IPS-18c (cell line): ENCODE measurements at regions not wholly inside any gene's neighbourhood (a gene's known extent, or its start where the extent isn't known, plus 50 kb on each side); places are given as distances from the start of the nearest gene placed in this dataset.

Experiments
- H3K4me3 ChIP-seq: 2 replicates; pipeline ENCODE4 v1.7.0; 2013; ENCODE audit warnings: low read depth, mild to moderate bottlenecking, low read length, moderate library complexity; ENCODE audit not compliant: insufficient read depth
- H3K9me3 ChIP-seq: one replicate; pipeline ENCODE4 v1.6.1; 2013; ENCODE audit warnings: mild to moderate bottlenecking, low read length, moderate library complexity; ENCODE audit not compliant: control insufficient read depth, insufficient read depth

DNA sequence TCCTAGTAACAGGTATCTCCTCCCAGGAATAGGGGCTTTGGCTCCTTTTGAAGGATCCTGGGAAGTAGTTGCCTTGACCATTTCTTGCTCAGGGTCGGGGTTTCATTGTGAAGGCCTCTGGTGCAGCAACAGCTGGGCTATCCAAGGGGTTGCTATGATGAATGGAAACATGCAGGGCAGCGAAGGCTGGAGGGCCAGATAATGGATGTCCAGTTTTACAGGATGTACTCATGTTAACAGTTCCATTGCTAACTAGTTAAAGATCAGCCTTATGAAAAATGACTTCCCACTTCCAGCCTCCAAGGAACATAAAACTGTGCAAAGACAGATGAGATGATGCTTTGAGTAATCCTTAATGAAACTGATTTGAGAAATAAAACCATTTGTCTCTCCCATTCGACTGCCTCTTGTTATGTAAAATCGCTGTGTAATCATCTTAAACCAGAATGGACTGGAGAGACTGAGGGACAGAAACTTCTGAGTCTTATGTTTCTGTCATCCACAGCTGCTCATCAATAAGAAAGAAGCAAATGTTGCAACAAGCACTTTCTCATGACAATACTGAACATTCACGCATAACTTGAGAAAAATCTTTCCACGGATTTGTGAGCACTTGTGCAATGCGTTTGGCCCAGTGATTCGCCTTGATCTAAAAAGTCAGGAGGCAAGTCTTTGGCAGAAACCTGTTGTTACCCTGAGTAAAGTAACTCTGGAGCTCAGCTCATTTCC is 473.5 kb upstream of the RGMA start:
- Histone ChIP-seq H3K9me3 (no peaks in the 10 kb centered on the region), H3K4me3 (no peak overlapping the region)

DNA sequence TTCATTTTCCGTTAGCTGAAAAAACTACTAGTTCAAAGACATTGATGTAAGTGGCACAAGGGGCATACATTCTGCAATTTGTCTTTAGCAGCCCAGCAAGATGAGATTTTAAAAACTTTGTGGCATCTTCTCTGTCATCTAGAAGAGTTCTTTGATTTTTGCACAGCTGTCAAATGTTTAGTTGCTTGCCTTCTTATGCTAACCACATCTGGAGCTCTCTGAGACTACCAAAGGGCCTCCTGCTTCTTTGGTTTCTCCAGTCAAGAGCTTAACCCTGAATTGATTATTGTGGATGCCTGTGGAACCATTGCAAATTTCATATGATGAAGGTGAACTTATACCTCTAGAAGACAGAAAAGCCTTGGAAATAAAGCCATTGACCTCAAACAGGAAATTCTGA is 468.7 kb upstream of the RGMA start:
- no peaks in the 10 kb centered on the region for H3K9me3 ChIP-seq
- no peak overlapping the region for H3K4me3 ChIP-seq

DNA sequence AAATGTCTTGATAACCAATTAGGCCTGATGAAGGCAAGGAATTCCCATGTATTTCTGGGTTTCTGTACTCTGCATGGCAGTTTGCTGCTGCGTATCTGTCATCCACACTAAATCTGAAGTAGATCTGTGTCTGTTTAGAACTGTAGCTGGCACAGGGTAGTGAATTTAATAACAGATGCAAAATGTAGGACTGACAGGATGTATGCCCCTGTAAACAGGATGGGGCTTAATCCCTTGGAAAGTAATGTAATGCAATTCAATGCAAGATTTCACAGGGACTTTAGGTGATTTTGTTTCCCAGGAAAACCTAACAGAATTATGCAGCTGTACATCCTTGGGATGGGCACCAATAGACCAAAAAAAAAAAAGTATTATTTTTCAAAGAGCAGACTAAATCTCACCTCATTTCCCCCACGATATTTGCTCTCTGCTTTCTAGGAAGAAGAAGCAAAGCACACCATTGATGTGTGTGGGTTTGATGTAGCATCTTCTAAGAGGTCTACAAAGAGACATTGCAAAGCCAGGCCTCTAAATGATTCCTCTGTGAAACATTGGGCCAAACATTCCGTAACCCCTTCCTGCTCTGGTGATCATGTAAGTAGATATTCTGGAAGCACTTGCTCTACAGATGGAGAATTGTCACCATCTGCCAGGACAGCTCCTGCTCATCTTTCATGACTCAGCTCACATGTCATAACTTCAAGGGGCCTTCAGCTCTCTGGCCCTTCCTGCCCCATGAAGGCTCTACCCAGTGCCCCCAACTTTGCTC is 464.3 kb upstream of the RGMA start:
- peaks cover 3% of the 10 kb centered on the region for H3K9me3 ChIP-seq
- no peak overlapping the region for H3K4me3 ChIP-seq

DNA sequence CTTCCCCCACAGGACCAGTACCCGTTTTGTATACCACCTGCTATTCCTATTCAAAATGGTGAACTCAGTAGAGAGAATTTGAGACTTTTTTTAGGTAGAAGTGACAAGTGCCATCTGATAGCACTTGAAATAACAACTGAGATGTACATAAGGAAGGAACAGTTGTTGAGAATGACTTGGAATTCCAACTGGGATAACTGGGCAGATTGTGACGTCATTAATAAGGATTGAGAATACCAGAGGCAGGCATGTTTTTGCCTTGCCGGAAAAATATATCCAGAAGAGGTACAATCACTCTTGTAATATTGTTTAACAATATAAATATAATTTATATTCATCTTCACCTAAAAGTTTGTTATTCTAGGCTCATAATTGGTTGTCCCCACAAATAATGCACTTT is 454.1 kb upstream of the RGMA start:
- H3K4me3 ChIP-seq, result no peak overlapping the region

DNA sequence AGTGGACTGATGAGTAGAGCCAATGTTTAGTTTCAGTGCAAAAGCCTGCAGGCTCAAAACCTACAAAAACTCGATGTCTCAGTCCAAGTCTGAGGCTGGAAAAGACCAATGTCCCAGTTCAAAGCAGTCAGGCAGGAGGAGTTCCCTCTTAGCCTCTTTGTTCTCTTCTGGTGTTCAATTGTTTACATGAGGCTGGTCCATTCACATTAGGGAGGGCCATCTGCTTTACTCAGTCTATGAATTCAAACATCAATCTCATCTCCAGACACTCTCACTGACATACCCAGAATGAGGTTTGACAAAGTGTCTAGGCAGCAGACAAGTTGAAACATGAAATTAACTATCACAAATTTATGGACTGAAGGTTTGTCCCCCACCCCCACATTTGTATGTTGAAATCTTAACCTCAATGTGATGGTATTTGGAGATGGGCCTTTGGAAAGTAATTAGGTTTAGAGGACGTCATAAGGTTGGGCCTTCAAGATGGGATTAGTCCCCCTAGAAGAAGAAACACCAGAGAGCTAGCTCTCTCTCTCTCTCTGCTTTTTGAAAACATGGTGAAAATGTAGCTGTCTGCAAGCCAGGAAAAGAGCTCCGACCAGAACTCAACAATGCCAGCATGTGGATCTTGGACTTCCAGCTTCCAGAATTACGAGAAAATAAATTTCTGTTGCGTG is 438.5 kb upstream of the RGMA start:
- H3K9me3 ChIP-seq, result no peaks in the 10 kb centered on the region
- H3K4me3 ChIP-seq, result no peak overlapping the region

More for the DNA sequence above, 454.1 kb upstream of the RGMA start:
- no peaks in the 10 kb centered on the region for H3K9me3 ChIP-seq

DNA sequence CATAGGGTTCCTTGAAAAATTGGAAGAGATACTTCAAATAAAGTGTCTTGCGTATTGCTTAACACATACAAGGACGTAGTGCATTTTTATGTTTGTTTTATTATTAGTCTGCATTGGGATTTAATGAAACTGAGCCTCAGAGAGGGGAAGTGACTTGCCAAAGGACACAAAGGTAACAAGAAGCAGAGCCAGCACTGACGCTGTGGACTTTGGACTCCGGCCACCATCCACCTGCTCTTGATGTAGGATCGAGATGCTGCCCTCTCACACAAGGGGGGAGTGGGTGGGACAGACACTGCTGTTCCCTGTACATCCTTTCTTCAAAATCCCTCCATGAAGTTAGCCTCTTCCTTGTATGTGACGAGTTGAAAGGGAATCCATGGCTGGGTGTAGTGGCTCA is 435.4 kb upstream of the RGMA start:
- no peaks in the 10 kb centered on the region for H3K9me3 ChIP-seq
- H3K4me3 ChIP-seq, result no peak overlapping the region

DNA sequence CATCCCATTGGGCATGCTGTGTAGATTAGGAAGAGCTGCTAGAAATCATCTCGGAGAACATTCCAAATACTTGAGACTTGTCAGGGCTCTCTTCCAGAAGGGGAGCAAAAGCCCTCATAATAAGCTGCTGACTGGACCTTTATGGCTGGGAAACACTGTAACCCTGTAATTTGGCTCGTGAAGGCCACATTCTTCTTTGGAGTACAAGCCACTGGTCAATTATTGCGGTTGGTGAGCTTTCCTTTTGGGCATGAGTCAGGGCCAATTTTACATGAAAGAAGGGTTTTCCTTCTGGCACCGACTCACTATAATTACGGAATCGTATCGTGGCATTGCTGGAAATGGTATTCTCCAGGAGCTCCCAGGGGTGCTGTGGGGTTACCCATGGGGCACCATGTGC is 434.5 kb upstream of the RGMA start:
- Histone ChIP-seq H3K9me3 (no peaks in the 10 kb centered on the region), H3K4me3 (no peak overlapping the region)

DNA sequence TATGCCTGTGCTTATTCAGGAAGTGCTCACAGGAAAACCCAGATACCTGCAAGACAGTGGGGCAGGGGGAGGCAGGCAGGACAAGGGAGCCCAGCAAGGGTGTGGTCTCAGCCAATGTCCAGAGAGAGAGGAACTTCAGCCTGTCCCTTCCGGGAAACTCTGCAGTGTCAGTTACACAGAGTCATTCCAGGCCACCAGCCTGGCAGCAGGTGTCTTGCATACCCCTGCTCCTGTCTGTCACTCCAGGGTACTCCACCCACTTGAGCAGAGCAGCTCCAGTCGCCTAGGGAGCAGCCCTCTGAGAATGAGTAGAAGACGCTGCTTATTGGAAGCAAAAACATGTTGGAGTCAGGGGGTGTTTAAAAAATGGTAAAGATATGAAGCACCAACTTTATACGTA is 431.2 kb upstream of the RGMA start:
- Histone ChIP-seq H3K4me3 (no peak overlapping the region), H3K9me3 (no peaks in the 10 kb centered on the region)

DNA sequence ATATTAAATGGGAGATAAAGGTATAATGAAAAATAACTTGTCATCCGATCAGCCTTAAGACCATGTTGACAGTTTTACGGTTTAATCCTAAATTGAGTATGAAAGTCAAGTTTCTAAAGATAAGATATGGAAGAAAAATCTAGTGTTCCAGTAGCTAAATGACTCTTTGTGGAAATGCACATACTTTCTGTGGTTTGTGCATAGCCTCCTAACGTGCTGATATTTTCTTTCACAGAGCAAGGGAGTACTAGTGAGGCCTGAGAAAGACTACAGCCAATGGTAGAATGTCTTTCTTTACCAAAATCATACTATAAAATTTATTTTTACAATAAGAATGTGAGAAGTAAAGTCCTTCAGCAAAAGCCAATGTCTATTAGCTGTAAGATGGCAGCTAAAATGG is 430.6 kb upstream of the RGMA start:
- no peak overlapping the region for H3K4me3 ChIP-seq

DNA sequence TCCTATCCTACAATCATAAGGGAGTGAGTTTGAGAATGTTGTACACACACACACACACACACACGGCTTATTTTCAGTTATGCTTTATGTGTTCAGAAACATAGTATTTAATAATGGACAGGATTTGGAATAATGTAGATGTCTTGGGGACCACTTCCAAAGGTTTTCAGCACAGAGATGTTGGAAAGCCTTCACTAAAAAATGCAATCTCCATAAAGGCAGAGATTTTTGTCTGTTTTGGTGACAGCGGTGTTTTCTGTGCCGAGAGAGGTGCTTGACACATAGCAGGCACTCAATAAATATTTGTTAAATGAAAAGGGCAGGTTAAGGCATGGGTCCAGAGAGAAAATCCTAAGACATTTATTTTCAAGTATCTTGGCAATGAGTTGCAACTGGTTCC is 428.2 kb upstream of the RGMA start:
- Histone ChIP-seq H3K9me3 (no peaks in the 10 kb centered on the region), H3K4me3 (no peak overlapping the region)

More for the DNA sequence above, 430.6 kb upstream of the RGMA start:
- no peaks in the 10 kb centered on the region for H3K9me3 ChIP-seq

DNA sequence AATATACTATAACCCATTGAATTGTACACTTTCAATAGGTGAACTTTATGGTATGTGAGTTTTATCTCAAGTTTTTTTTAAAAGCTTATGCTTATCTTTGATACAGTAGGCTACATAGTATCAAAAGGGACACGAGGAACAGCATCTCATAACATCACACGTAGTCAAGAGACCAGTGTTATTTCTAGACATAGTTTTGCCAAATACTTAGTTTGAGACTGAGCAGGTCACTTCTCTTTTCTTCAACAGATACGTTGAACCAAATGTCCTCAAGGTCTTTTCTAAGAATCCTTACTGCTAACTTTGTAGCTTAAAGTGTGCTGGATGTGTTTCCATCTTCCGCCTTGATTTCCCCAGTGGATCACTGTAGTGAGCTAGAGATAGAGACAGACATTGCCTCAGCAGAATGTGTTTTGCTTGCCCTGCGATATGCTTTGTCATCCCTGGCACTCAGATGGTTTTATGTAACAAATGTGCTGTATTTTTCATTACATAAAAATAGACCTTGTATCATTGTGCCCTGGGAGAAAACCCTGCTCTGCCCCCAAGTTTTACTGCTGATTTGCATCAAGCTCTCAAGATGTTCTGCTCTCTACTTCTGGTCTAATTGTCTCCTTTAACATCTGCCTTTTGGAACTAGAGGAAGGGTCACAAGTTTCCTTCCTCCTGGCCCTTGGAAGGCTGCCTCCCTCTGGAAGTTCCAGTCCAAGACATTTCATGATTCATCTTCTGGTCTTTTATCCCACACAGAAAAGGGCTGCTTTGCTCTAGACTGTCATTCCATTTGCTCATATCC is 426.4 kb upstream of the RGMA start:
- H3K4me3 ChIP-seq, result no peak overlapping the region
- no peaks in the 10 kb centered on the region for H3K9me3 ChIP-seq

DNA sequence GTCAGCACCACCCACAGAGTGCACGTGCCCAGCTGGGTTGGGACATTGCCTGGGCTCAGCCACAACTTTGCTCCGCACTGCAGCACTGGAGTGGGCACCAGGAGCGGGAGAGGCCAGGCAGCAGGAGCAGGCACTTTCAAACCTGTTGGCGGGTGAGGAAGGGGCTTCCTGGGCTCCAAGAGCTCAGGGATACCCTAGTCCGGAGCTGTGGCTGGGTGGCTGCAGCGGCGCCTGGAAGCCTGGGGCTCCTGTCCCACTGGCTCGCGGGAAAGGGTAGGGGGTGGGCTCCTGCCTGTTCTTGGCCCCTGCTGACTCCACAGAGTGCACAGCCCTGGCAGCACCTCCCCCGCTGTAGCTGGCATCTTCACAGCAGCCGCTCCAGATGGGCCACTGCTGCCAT is 417.6 kb upstream of the RGMA start:
- H3K9me3 ChIP-seq, result peaks cover 2% of the 10 kb centered on the region
- no peak overlapping the region for H3K4me3 ChIP-seq

DNA sequence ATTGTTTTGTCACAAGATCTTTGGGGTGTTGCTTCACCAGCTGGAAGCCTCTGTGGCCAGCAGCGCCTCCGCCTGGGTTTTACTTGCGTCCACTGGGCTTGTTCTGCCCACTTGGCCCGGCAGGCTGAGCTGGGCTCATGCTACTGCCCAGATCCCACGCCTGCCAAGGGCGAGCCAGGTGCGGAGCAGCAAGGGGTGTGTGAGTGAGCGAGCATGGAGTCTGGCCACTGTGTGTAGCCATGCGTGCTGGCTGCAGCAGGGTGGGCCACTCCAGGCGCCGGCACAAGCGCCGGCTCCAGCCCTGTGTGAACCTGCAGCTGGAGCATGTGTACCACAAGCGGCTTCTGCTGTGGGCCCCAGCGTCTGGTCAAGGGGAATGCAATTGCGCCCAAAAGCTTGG is 416.5 kb upstream of the RGMA start:
- Histone ChIP-seq H3K9me3 (peaks cover 2% of the 10 kb centered on the region), H3K4me3 (no peak overlapping the region)

DNA sequence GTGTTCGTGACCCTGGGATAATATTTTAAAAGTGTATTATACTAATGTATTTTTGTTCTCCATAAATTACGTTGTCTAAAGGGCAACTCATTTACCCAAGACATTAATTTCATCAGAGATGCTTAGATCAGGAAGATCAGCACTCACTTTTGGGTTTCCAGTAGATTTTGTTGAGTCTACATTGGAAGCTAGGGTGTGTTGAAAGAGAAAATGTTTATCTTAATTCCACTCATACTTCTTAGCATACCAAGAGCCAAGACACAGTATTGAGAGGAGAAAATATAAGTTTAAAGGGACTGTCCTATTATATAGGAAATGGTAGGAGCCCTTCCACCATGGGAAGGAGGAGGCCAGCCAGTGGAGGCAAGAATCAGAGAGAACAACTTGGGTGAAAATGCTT is 412.9 kb upstream of the RGMA start:
- peaks cover 2% of the 10 kb centered on the region for H3K9me3 ChIP-seq
- H3K4me3 ChIP-seq, result no peak overlapping the region

DNA sequence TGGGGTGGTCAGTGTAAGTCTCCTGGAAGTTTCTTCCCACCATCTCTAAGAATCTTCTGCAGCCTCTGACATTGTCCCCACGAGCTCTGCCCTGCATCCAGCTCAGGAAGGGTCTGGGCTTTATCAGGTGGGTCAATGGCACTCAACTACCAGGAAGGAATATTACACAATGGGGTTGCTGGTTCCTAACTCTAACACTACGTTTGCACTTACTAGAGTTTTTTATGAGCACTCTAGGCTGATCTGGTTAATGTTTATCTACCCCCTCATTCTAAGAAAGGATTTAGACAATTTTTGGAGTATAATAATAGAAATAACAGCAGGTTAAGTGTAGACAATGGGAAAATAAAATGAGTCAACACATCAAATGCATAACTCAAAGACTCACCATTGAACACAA is 411.1 kb upstream of the RGMA start:
- peaks cover 2% of the 10 kb centered on the region for H3K9me3 ChIP-seq
- no peak overlapping the region for H3K4me3 ChIP-seq

DNA sequence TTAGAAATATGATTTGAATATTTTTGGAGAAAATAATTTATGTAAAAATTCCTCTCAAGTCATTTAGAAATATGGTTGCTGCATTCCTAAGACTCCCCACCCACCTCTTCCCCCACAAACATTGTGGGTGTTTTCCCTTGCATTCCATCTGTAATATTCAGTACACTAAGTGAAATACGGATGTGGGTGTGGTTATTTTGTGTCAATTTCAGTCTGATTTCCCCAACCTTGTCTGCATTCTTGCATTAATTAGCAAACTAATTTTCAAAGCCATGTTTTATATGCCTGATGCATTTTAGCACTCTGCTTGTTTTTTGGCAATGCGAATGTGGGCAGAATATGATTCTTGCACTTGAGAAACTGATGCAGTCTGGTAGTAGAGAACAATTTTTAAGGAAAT is 408.3 kb upstream of the RGMA start:
- Histone ChIP-seq H3K9me3 (no peaks in the 10 kb centered on the region), H3K4me3 (no peak overlapping the region)

DNA sequence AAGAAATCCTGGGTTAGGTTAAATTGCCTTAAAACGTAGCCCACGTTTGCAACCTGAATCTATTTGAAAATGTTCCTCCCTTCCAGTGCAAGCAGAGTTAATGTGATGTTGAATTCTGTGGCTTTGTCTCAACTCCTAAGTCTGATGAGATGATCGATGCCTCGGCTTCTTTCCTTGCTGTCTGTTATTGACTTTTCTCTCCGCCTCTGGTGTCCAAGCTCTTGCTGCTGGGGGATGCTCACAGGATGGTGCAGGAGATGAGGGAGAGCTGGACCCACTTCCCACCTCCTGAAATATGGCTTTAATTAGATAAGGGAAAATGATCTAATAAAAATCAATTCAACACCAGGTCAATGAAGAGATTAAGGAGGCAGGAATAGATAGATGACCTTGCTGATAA is 407.9 kb upstream of the RGMA start:
- no peaks in the 10 kb centered on the region for H3K9me3 ChIP-seq
- no peak overlapping the region for H3K4me3 ChIP-seq
